IMR-90 (cell line): ENCODE measurements at regions not wholly inside any gene's neighbourhood (a gene's known extent, or its start where the extent isn't known, plus 50 kb on each side); places are given as distances from the start of the nearest gene placed in this dataset.

Source experiments
- BHLHE40 ChIP-seq: fragments of 150-350 bp; IDR thresholded peaks from 2 replicates; pipeline ENCODE4 v1.6.1; 2016; ENCODE audit warnings: mild to moderate bottlenecking, low read depth, low read length
- CEBPB ChIP-seq: IDR thresholded peaks from 2 replicates; pipeline ENCODE4 v1.6.1; 2012; ENCODE audit warnings: low read depth, low read length, improper control_type of control experiment
- ELK1 ChIP-seq: fragments of 150-350 bp; IDR thresholded peaks from 2 replicates; pipeline ENCODE4 v1.6.1; 2016; ENCODE audit warnings: low read depth, mild to moderate bottlenecking, low read length, moderate library complexity, borderline replicate concordance
- MAZ ChIP-seq: IDR thresholded peaks from 2 replicates; pipeline ENCODE4 v1.6.1; 2012; ENCODE audit warnings: low read depth, mild to moderate bottlenecking, low read length, improper control_type of control experiment, moderate library complexity, borderline replicate concordance
- POLR2A ChIP-seq: IDR thresholded peaks from 2 replicates; pipeline ENCODE4 v1.6.1; 2012; ENCODE audit warnings: mild to moderate bottlenecking, low read depth, low read length
- RAD21 ChIP-seq: IDR thresholded peaks from 2 replicates; pipeline ENCODE4 v1.6.1; 2012; ENCODE audit warnings: low read length, improper control_type of control experiment
- TF ChIP-seq, protein P1 (sequence below): conservative IDR thresholded peaks from 2 replicates; pipeline ENCODE4 v1.5.1; 2012; ENCODE audit warnings: mild to moderate bottlenecking, low read depth, low read length, improper control_type of control experiment

GRCh38 chr6:14814016-14814415 lies 431.9 kb upstream of the JARID2 start:
- TF ChIP-seq CEBPB (no peak), ELK1 (no peak), POLR2A (no peak), BHLHE40 (no peak), RAD21 (no peak), MAZ (no peak)
- TF ChIP-seq, protein P1, sequence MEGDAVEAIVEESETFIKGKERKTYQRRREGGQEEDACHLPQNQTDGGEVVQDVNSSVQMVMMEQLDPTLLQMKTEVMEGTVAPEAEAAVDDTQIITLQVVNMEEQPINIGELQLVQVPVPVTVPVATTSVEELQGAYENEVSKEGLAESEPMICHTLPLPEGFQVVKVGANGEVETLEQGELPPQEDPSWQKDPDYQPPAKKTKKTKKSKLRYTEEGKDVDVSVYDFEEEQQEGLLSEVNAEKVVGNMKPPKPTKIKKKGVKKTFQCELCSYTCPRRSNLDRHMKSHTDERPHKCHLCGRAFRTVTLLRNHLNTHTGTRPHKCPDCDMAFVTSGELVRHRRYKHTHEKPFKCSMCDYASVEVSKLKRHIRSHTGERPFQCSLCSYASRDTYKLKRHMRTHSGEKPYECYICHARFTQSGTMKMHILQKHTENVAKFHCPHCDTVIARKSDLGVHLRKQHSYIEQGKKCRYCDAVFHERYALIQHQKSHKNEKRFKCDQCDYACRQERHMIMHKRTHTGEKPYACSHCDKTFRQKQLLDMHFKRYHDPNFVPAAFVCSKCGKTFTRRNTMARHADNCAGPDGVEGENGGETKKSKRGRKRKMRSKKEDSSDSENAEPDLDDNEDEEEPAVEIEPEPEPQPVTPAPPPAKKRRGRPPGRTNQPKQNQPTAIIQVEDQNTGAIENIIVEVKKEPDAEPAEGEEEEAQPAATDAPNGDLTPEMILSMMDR, result no peak
